ENCODE measurements at regions not wholly inside any gene's neighbourhood (a gene's known extent, or its start where the extent isn't known, plus 50 kb on each side); places are given as distances from the start of the nearest gene placed in this dataset.
A peak's percentile ranks its signal among the peaks of the same experiment; 100 is the strongest.
"Not testable (repeated sequence)": the region's sequence is repeated elsewhere in the genome, so short reads cannot be mapped to it uniquely, and the experiment has no call there.

- no peak for DNase-seq
These were observed 58.5 kb downstream of the DLL1 start for GRCh38 chr6:170232186-170233002.

GRCh38 chr6:170231293-170232185 lies 59.3 kb downstream of the DLL1 start:
- DNase-seq = no peak

GRCh38 chr6:170230520-170231292 lies 60.2 kb downstream of the DLL1 start:
- DNase-seq = no peak

GRCh38 chr6:170229851-170230519 lies 60.9 kb downstream of the DLL1 start:
- DNase-seq = no peak

- DNase-seq = no peak
These were observed 61.5 kb downstream of the DLL1 start for GRCh38 chr6:170229396-170229795.

GRCh38 chr6:170228946-170229310 lies 62.0 kb downstream of the DLL1 start:
- no peak for DNase-seq

- no peak for DNase-seq
These were observed 62.6 kb downstream of the DLL1 start for GRCh38 chr6:170227996-170228945.

- no peak for DNase-seq
These were observed 63.3 kb downstream of the DLL1 start for GRCh38 chr6:170227521-170227983.

- DNase-seq = no peak
These were observed 64.2 kb downstream of the DLL1 start for GRCh38 chr6:170226647-170227046.

- no peak for DNase-seq
These were observed 64.9 kb downstream of the DLL1 start for GRCh38 chr6:170225852-170226417.

GRCh38 chr6:170224694-170225660 lies 65.9 kb downstream of the DLL1 start:
- DNase-seq = peak; percentile 35 to 67 (median 58)

GRCh38 chr6:170223718-170224693 lies 66.9 kb downstream of the DLL1 start:
- DNase-seq = no peak

GRCh38 chr6:170222498-170223471 lies 68.1 kb downstream of the DLL1 start:
- no peak for DNase-seq

- no peak for DNase-seq
These were observed 69.0 kb downstream of the DLL1 start for GRCh38 chr6:170221753-170222400.

- peak; percentile 26 to 63 (median 48) for DNase-seq
These were observed 69.7 kb downstream of the DLL1 start for GRCh38 chr6:170221052-170221752.

- DNase-seq = not testable (repeated sequence)
These were observed 77.2 kb downstream of the DLL1 start for GRCh38 chr6:170213637-170214018.

Measured in suppressor macrophage (primary cell).